Endothelial cell of umbilical vein (primary cell): ENCODE measurements at regions not wholly inside any gene's neighbourhood (a gene's known extent, or its start where the extent isn't known, plus 50 kb on each side); places are given as distances from the start of the nearest gene placed in this dataset.

Experiments used
- BruUV-seq: library from RNA; stranded (reverse); fragments of 400-500 nt; replicated peaks from 2 replicates; lab custom pipeline; 2021; lab: Mats Ljungman, UMichigan
- CTCF ChIA-PET: fragments of 300-600, 350-600 bp; sonication (Branson Sonifier 250); formaldehyde crosslinking; loops from one replicate; lab custom pipeline; 2021; ENCODE audit warnings: antibody characterized with exemption, inconsistent platforms; lab: Charles Lee
- POLR2A ChIA-PET: fragments of 300-600, 350-600 bp; sonication (Branson Sonifier 250); formaldehyde crosslinking; loops from one replicate; lab custom pipeline; 2021; ENCODE audit warnings: antibody characterized with exemption, inconsistent platforms; lab: Charles Lee
- DNase-seq: peaks from one replicate; pipeline ENCODE4 v3.0.0-alpha.2; 2011; ENCODE audit warnings: low read depth, low spot score
- FAIRE-seq: peaks from 2 replicates; lab custom pipeline; 2011; peaks lifted over from hg19 to GRCh38; lab: Jason Lieb, UNC
- H2AFZ ChIP-seq: 2 replicates; pipeline ENCODE4 v1.6.0; 2012; ENCODE audit warnings: low read depth, low read length, control low read depth, inconsistent platforms
- H3K27ac ChIP-seq: 2 replicates; pipeline ENCODE4 v1.5.1; 2011; ENCODE audit warnings: low read depth, mild to moderate bottlenecking, control low read depth, low read length, moderate library complexity; ENCODE audit not compliant: insufficient read depth
- H3K27me3 ChIP-seq, 2 experiments: 2 replicates each; pipeline versions ENCODE4 v1.6.0 to v1.6.1; 2011; ENCODE audit warnings: low read length in 2 of 2, mixed read lengths in 1 of 2; ENCODE audit not compliant: control insufficient read depth in 2 of 2, insufficient read depth in 2 of 2
- H3K36me3 ChIP-seq, 2 experiments: 2 replicates in 1 of 2; 3 replicates in 1 of 2; pipeline ENCODE4 v1.5.1; 2011; ENCODE audit warnings: low read length in 2 of 2, mild to moderate bottlenecking in 1 of 2, moderate library complexity in 1 of 2; ENCODE audit not compliant: control insufficient read depth in 2 of 2, insufficient read depth in 2 of 2; ENCODE audit errors: extremely low read depth in 1 of 2
- H3K4me1 ChIP-seq: 3 replicates; pipeline ENCODE4 v1.5.1; 2011; ENCODE audit warnings: mild to moderate bottlenecking, low read length; ENCODE audit not compliant: control insufficient read depth, insufficient read depth; ENCODE audit errors: extremely low read depth
- H3K4me2 ChIP-seq: 2 replicates; pipeline ENCODE4 v1.6.1; 2011; ENCODE audit warnings: low read length, control low read depth, mixed read lengths; ENCODE audit not compliant: insufficient read depth
- H3K4me3 ChIP-seq, 3 experiments: fragments of 200-600 bp in 1 of 3; sonication (generic), shearing (Covaris generic) in 1 of 3; replicated peaks in 1 of 3; 2 replicates each; pipeline ENCODE4 v1.5.1; 2011 to 2016; ENCODE audit warnings: control low read depth in 3 of 3, low read length in 3 of 3, mild to moderate bottlenecking in 2 of 3, inconsistent platforms in 1 of 3, low read depth in 1 of 3, moderate library complexity in 1 of 3; ENCODE audit not compliant: insufficient read depth in 1 of 3
- H3K79me2 ChIP-seq: 2 replicates; pipeline ENCODE4 v1.6.0; 2012; ENCODE audit warnings: low read length, inconsistent platforms; ENCODE audit not compliant: control insufficient read depth, insufficient read depth
- H3K9ac ChIP-seq: replicated peaks from 2 replicates; pipeline ENCODE3; 2011; ENCODE audit warnings: low read length, control low read depth; ENCODE audit not compliant: insufficient read depth; ENCODE audit errors: extremely low read depth
- H3K9me1 ChIP-seq: replicated peaks from 3 replicates; pipeline ENCODE4 v1.6.0; 2011; ENCODE audit warnings: mild to moderate bottlenecking, low read length; ENCODE audit not compliant: control insufficient read depth, insufficient read depth; ENCODE audit errors: extremely low read depth
- H3K9me3 ChIP-seq: replicated peaks from 2 replicates; pipeline ENCODE4 v1.5.1; 2012; ENCODE audit warnings: low read length, inconsistent platforms; ENCODE audit not compliant: control insufficient read depth, insufficient read depth
- H4K20me1 ChIP-seq: replicated peaks from 2 replicates; pipeline ENCODE3; 2011; ENCODE audit warnings: mild to moderate bottlenecking, low read length; ENCODE audit not compliant: control insufficient read depth, insufficient read depth; ENCODE audit errors: extremely low read depth
- CTCF ChIP-seq, 2 donors: IDR thresholded peaks; 1 replicate in 1 of 2; 2 replicates in 1 of 2; pipeline ENCODE4 v1.5.1; 2011; ENCODE audit warnings: low read length in 2 of 2, mild to moderate bottlenecking in 2 of 2, moderate library complexity in 2 of 2, control low read depth in 1 of 2, inconsistent platforms in 1 of 2, low read depth in 1 of 2; ENCODE audit not compliant: insufficient read depth in 1 of 2; ENCODE audit errors: extremely low read depth in 1 of 2
- EZH2 ChIP-seq: IDR thresholded peaks from 2 replicates; pipeline ENCODE4 v1.6.1; 2012; ENCODE audit warnings: borderline replicate concordance, low read depth, mild to moderate bottlenecking, moderate library complexity, low read length, inconsistent platforms; ENCODE audit not compliant: severe bottlenecking
- FOS ChIP-seq: IDR thresholded peaks from 2 replicates; pipeline ENCODE4 v1.6.1; 2011; ENCODE audit warnings: mild to moderate bottlenecking, low read length, moderate library complexity, borderline replicate concordance; ENCODE audit not compliant: insufficient read depth
- GATA2 ChIP-seq: IDR thresholded peaks from 2 replicates; pipeline ENCODE4 v1.7.0; 2011; ENCODE audit warnings: low read depth, mild to moderate bottlenecking, moderate library complexity, mixed read lengths, low read length; ENCODE audit not compliant: insufficient read length, insufficient read depth
- JUN ChIP-seq: IDR thresholded peaks from 2 replicates; pipeline ENCODE4 v1.6.1; 2011; ENCODE audit warnings: borderline replicate concordance, low read depth; ENCODE audit not compliant: insufficient read length, insufficient read depth
- MYC ChIP-seq: IDR thresholded peaks from one replicate; pipeline ENCODE4 v1.6.1; 2011; ENCODE audit warnings: mild to moderate bottlenecking, low read depth, low read length
- POLR2A ChIP-seq: IDR thresholded peaks from 2 replicates; pipeline ENCODE4 v1.6.1; 2012; ENCODE audit warnings: low read depth, mild to moderate bottlenecking, control low read depth, low read length
- dilution Hi-C: fragments of 300-500 bp; cut with MboI; formaldehyde crosslinking; loops from one replicate; pipeline ENCODE4 v1.15.0; 2019; ENCODE audit warnings: low sequenced_read_pairs; ENCODE audit not compliant: extremely low pct_ligation_motif_present
- intact Hi-C: fragments of 100-400 bp; cut with micrococcal nuclease; formaldehyde crosslinking; loops from one replicate; pipeline ENCODE4 v1.10.0; 2022
- TF ChIP-seq, protein P1 (sequence below): IDR thresholded peaks from 2 replicates; pipeline ENCODE4 v1.6.1; 2011; ENCODE audit not compliant: insufficient read depth, insufficient read length

- intact Hi-C loops (no loop called here), dilution Hi-C loops (no loop called here)
- Histone ChIP-seq H3K4me2 (no peak overlapping the region), H3K4me1 (no peaks in the 10 kb centered on the region), H3K4me3 (no peak overlapping the region), H3K36me3 (no peaks in the 10 kb centered on the region), H3K9me1 (no peaks in the 10 kb centered on the region), H4K20me1 (no peaks in the 10 kb centered on the region), H3K9ac (no peak overlapping the region), H2AFZ (no peak overlapping the region), H3K27ac (no peak overlapping the region), H3K27me3 (no peaks in the 10 kb centered on the region), H3K9me3 (peaks cover 2% of the 10 kb centered on the region), H3K79me2 (no peaks in the 10 kb centered on the region)
- no peak for FAIRE-seq
- ChIA-PET POLR2A (no interaction called here), CTCF (interaction anchor here (1.4 kb wide), 1 partner anchor 11 kb away, joined by 4 read pairs; no protein-coding TSS in a partner anchor)
- no TSS peak for BruUV-seq
- TF ChIP-seq GATA2 (no peak), EZH2 (no peak), CTCF (IDR thresholded peaks at IDR 0.05; ENCODE audit: extremely low read depth in 1 of 2, insufficient read depth in 1 of 2, low read depth in 1 of 2, low read length in 2 of 2) (no peak)
- TF ChIP-seq, protein P1, sequence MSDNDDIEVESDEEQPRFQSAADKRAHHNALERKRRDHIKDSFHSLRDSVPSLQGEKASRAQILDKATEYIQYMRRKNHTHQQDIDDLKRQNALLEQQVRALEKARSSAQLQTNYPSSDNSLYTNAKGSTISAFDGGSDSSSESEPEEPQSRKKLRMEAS = no peak
- DNase-seq = no peak
These were observed 753.4 kb downstream of the QKI start for GRCh38 chr6:164167873-164168405.

DNA sequence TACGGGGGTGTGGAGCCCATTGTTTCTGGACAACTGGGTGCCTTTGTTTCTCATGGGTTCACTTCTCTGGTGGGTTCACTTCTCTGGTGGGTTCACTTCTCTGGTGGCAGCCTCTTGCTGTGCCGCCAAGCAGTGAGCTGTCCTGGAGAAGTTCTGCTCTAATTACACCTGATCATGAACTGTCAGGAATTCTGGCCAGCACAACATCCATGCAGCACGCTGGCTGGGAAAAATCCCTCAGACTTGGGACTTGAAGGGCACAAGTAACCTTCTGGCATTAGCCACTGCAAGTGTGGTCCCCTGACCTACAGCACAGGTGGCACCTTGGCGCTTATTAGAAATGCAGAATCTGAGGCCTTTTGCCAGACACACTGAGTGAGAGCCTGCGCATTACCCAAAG, 752.5 kb downstream of the QKI start:
- dilution Hi-C loops (no loop called here), intact Hi-C loops (no loop called here)
- Histone ChIP-seq H3K9me3 (peaks cover 2% of the 10 kb centered on the region), H3K27ac (no peak overlapping the region), H2AFZ (no peak overlapping the region), H4K20me1 (no peaks in the 10 kb centered on the region), H3K9ac (no peak overlapping the region), H3K4me2 (no peak overlapping the region), H3K79me2 (no peaks in the 10 kb centered on the region), H3K9me1 (no peaks in the 10 kb centered on the region), H3K4me3 (no peak overlapping the region), H3K36me3 (no peaks in the 10 kb centered on the region), H3K27me3 (no peaks in the 10 kb centered on the region), H3K4me1 (no peaks in the 10 kb centered on the region)
- no peak for DNase-seq
- TF ChIP-seq GATA2 = no peak
- TF ChIP-seq FOS = no peak
- TF ChIP-seq JUN = no peak
- no peak for TF ChIP-seq MYC
- no peak for TF ChIP-seq EZH2
- TF ChIP-seq POLR2A = no peak
- no peak for TF ChIP-seq CTCF (IDR thresholded peaks at IDR 0.05; ENCODE audit: extremely low read depth in 1 of 2, insufficient read depth in 1 of 2, low read depth in 1 of 2, low read length in 2 of 2)
- BruUV-seq = no TSS peak
- FAIRE-seq = no peak
- CTCF ChIA-PET = no interaction called here
- POLR2A ChIA-PET = no interaction called here
